ENCODE measurements at regions not wholly inside any gene's neighbourhood (a gene's known extent, or its start where the extent isn't known, plus 50 kb on each side); places are given as distances from the start of the nearest gene placed in this dataset.
"Not testable (repeated sequence)": the region's sequence is repeated elsewhere in the genome, so short reads cannot be mapped to it uniquely, and the experiment has no call there.

DNA sequence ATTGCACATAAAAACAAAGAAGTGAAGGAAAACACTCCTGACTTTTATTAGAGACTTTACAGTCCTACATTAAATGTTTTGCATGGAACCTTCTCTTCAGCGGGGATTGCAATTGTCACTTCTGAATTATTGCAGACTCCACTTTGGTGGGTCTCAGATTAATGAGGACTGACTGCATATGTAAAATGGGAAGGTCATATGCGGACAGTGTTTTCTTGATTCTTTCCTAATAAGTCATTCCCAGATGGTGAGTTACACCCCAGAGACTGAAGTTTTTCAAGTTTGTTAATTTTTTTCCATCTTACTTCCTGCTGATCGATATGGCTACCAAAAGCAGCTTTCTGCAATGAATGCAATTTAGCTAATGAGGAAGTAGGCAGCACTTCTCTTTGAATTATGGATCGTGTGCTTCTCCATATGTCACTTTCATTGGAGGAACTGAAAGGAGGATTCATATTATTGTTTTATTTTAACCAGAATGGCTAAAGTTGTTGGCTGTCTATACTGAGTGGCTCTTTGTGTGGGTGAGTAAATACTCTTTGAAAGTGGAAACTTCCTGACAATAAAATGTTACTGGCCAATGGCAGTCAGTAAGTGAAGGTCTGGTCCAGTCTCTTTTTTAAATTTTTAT is 119.3 kb upstream of the CLNK start:
- no peak for DNase-seq

DNA sequence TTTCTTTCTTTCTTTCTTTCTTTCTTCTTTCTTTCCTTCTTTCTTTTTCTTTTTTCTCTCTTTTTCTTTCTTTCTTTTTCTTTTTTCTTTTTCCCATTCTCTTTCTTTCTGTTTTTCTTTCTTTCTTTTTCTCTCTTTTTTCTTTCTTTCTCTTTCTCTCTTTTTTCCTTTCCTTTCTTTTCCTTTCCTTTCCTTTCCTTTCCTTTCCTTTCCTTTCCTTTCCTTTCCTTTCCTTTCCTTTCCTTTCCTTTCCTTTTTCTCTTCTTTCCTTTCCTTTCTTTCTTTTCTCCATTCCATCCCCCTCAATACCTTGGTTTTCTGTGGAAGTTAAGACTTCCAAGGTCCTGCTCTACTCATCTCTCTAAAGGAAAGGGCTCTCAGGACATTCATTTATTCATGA is 102.8 kb upstream of the CLNK start:
- DNase-seq: no peak

DNA sequence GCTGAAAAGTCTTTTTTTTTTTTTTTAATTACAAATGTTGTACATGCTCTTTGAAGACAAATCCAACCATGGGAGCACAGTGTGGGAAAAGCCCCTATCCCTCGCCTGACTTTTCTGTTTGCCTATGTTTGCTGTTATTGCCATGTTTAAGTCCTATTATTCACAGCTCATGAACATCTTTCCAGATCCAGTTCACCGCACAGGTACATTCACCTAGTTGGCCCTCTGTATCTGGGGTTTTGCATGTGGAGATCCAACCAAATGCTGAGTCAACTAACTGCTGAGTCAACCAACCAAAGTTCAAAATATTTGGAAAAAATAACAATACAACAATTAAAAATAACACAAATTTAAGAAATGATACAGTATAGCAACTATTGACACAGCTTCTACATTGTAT is 100.1 kb upstream of the CLNK start:
- DNase-seq: no peak

DNA sequence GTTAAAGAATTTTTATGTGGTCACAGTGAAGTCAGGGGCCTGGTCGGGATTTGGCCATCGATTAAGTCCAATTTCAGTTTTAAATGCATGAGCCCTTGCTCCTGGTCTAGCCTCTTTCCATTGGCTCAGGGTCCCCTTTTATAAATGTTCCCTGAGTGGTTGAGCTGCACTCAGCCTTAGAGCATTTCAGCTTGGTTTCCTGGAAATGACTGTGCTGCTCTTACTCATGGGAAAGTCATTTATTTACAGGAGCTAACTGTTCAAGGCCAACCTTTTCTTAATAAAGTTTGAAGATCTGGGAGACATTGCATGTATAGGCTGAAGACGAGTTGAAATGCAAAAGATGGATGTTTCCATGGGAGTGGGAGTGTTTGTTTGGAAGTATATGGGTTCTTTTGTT is 98.8 kb upstream of the CLNK start:
- no peak for DNase-seq

DNA sequence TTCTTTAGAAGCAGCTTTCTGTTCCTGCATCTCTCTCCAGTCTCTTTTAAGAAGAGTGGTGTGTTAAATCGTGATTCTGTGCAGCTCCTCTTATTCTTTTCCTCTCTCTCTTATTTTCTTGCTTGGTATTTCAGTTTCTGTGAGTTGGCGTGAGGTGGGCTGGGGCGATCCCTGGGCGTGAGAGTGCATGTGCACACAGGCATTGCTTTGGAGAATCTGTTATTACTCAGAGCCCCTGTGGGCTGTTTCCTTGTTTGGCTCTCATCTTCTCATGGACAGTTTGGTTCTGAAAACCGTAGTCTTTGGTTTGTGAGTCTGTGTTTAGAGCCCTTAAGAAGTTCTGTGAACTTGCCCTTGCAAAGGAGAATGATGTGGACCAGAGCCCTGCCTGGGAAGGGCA is 97.2 kb upstream of the CLNK start:
- DNase-seq: no peak

DNA sequence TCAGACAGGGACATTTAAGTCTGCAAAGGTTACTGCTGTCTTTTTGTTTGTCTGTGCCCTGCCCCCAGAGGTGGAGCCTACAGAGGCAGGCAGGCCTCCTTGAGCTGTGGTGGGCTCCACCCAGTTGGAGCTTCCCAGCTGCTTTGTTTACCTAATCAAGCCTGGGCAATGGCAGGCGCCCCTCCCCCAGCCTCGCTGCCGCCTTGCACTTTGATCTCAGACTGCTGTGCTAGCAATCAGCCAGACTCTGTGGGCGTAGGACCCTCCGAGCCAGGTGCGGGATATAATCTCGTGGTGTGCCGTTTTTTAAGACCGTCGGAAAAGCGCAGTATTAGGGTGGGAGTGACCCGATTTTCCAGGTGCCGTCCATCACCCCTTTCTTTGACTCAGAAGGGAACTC is 96.2 kb upstream of the CLNK start:
- not testable (repeated sequence) for DNase-seq

DNA sequence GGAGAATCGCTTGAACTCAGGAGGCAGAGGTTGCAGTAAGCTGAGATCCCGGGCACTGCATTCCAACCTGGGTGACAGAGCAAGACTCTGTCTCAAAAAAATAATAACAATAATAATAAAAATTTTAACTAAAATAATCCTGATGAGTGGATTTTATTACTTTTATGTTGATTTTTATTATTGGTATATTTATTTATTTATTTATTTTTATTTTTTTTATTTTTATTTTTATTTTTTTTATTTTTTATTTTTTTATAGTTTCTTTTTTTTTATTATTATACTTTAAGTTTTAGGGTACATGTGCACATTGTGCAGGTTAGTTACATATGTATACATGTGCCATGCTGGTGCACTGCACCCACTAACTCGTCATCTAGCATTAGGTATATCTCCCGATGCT is 90.6 kb upstream of the CLNK start:
- not testable (repeated sequence) for DNase-seq

DNA sequence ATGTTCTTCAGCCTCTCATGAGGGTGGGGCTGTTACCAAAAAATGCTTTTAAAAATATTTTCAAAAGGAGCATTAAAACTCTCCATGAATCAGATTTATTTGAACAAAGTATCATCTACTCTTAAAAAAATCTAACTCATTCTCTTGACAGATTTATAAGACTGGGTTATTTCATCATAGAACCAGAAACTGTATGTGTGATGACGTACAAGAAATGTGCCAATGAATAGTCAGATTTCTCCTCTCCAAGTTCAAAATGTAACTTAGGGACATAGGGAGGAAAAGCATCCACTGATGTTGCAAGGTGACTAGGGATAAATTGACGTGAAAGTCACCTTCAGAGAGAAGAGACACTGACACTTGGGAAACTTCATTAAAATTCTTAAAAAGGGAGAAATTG is 89.1 kb upstream of the CLNK start:
- DNase-seq: no peak

DNA sequence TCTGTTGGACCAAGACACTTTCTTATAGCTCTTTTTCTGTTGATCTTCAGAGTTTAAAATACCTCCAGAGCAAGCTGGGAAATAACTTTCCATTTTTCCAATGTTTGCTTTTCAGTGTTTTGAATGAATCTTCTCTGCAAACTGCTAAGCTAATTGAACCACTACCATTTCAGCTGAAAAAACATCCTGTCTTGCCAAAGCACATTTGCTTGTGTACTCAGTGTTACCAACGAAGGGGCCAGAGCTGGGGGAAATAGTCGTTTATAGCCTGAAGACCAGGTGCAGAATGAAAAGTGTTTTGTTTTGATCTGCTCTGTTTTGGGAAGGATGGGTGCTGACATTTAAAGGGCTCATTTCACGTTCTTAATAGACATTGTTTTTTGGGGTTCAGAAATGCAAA is 88.4 kb upstream of the CLNK start:
- DNase-seq: no peak

DNA sequence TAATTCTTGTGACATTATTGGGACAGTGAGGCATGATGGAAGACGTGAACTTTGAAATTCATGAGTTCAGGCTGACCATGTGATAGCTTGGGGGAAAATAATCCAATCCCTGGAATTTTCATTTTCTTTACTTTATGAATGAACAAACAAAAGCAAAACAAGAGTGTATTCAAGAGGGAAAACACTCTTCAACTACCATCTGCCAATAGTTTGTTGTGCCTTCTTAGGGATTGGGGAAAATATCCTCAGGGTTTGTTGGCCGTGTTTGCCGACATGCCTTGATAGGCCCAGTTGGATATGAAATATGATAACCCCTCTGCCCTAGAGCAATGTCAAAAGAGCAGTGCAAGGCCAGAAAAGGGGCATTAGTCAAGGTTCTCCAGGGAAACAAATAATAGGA is 80.8 kb upstream of the CLNK start:
- no peak for DNase-seq

DNA sequence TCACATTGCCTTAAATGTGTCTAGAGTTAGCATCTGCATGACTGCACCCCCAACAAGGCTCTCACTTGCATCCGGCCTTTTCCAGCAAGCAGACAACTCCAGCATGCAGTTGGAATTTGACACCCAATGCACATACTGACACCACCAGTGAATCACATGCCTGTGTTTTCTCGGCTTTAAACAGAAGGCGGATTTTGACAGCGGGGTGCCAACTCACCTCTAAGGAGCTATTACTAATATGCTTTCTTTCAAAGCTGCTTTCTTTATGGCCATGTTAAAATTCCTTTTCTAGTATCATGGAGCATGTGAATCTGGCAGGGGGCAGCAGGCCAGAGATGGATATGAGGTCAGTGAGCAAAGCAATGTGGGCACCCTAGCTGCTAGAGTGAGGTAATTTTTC is 78.0 kb upstream of the CLNK start:
- no peak for DNase-seq

DNA sequence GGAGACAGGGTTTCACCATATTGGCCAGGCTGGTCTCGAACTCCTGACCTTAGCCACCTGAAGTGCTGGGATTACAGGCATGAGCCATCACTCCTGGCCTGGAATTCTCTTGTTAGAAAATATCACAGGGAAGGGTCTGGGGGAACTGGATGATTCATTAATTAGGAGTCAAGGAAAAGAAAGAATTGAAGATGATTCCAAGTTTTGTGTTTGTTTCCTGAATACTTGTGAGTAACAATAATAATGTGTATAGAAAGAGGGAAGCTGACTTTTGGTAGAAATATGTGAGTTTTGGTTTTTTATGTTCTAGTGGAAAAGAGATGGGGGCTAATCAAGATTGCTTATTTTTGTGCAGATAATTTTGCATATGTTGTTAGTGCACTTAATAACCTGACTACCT is 77.3 kb upstream of the CLNK start:
- DNase-seq: no peak

DNA sequence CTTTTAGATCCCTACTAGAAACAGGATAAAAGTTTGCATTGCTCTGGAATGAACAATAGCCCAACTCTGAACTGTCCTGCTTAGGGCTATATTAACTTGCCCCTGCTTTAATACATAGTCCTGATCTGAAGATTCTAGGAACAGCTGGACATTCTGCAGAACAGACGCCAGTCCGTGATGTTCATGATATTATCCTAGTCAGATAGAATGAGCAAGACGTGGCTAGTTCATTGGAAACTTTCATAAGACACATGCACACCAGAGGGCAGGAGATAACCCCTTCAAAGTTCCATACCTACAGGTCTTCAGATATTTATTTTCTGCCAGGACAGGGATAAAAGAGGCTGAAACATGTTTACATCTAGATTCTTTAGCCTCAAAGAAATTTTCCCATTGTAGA is 75.5 kb upstream of the CLNK start:
- no peak for DNase-seq

DNA sequence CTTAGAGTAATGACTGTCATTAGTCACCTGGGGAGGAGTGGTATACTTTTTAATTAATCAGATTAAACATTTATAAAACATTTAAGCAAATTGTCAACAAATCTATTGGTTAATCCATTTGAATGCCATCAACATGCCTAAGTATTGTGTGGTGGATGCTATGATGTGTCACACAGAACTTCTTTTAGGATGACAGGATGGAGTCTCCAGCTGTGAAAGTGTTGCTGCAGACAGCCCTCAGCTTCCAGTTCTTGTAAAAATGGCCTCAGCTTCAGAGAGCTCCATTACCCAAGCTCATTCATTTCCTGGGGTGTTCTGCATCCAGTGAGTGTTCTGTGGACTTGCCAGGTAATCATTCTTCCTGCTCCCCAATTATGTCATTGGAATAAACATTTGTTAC is 74.3 kb upstream of the CLNK start:
- no peak for DNase-seq

DNA sequence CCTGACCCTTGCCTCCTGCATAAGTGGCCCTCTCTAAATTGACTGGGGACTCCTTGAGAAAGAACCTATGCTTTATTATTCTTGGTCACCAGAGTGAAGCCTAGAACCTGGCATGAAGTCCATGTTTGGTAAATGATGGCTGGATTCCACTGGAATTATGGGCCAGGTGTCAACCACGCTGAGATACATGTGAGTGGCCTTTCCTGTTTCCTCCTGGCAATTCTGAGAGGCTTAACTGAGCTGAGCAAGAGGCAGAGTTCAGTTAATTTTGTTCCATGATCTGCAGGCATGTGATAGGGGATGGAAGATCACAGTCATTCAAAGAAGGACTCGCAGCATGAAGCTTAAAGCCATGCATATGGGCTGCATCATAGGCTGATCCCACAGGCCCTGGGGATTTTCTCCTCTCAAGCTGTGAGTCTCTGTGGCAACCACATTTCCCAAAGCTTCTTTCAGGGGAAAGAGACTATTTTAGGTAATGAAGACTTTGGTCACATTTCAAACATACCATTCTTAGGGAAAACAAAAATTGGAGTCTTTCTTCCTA is 69.4 kb upstream of the CLNK start:
- no peak for DNase-seq

DNA sequence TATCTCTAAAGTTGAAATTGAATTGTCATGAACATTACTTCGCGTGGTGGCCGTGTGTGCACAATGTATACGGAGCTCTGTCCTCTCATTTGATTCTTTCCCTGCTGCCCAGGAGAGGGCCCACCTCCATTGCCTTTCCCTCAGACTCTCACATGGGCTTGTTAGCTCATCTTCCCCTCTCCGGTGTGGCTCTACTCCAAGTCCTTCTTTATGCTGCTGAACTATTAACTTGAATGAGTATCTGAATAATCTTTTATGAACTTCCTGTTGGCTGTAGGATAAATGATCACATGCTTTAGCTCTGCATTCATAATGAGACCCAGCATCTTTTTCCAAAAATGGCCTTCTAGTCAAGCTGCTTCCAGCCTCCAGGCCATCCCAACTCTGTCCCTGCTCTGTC is 68.8 kb upstream of the CLNK start:
- no peak for DNase-seq

DNA sequence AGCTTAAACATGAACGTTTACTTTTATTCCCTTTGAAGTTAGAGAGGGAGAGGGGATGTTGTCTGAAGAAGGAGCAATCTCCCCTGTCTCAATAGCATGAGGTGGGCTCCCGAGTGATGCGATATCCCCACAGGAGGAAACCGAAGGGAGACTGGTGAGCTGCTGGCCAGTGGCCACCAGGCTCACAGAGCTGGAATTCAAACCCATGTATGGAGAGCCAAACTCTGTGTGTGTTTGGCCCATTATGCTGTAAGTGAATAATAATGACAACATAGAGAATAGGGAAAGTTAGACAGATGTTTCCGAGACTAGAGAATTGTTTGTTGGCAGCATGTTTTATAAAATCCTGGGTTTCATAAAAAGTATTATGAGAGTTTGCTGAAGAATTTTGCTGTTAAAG is 66.1 kb upstream of the CLNK start:
- DNase-seq: no peak

DNA sequence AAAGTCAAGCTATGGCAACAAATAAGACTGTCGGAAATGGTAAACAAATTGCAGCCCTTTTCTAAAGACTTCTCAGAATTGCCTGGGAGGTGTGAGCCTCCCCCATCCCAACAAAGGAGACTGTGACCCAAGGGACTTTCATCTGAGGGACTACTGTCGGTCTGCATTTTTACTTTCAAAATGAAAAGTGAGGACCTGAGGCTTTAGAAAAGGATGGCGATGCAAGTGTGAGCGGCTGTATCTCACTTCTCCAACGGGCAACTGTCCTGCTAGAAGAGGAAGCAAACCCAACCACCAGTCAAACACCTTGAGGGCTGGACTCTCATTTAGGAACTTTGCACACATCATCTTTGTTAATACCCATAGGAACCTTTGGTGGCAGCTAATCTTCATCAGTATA is 62.6 kb upstream of the CLNK start:
- DNase-seq: no peak

DNA sequence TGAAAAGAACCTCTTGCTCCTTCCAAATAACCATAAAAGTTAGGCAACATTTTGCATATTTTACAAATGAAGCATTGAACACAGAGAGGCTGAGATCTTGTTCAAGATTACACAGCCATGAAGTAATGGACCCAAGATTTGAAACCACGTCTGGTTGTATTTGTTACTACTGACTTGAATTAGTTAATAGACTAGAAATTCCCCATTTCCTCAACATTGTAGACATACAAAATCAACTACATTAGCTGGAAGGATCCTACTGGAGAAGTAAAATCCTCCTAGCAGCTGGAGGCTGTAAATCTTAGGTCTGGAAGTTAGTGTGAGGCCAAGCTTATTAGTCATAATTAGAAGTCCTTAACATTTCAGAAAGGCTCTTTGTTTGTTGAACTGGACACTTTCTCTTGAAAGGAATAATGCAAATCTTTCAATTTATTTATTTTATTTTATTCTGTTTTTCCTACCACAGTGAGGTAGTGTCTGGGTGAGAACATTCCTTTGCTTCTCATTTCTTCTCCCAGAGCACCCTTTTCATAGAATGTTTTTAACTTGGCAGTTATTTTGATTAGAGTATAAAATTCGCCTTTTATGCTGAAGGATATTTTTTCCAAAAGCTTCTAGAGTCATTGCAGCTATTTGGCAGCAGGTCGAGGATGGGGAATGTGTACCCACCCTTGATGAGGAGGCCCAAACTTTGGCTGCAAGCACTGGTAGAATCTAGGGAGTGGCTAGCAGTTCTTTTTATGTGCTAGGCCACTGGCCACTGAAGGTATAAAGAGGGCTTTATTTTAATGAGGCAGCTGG is 62.0 kb upstream of the CLNK start:
- DNase-seq: no peak

DNA sequence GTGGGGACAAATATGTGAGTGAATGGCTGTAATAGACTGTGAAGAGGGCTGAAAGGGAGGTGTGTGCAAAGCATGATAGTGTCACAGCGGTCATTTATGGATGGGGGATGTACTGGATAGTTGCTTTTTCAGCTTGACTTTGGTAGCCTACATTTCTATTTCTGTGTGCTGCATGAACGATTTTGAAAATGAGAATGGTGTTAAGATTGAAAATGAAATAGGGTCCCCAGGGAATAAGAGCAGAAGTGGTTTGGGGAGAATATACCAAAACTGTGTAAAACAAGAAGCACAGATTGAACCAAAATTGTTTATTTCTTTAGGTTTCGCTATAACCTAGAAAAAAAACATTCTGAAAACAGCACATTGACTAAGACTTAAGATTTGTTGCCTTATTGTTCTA is 58.8 kb upstream of the CLNK start:
- DNase-seq: no peak

DNA sequence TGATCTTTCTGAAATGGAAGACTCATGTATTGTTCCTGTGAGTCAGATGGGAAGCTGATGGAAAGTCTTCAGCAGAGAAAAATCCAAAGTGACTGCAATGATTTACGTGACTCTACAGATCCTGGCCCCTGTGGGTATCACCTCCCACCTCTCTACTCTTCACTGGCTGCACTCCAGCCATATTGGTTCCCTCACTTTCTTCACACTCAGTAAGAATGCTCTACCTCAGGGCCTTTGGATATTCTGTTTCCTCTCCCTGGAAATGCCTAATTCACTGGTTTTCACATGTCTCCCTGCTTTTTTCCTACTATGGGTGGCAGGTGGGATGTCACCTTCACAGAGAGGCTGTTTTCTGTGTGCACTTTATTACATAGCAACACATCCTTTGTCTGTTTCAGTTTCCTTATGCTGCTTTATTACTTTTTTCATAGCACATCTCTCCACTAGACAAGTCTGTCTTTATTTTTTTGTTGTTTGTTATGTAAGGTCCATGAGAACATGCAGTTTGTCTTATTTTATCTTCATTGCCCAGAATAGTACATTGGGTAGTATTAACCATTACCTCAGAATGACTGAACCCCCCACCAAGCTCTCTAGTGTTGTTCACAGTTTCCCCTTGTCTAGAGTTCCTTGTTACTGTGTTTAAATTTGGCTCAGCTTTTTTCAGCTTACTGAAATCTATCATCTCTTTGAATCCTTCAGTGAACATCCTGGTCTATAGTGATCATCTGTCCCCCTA is 57.6 kb upstream of the CLNK start:
- no peak for DNase-seq

DNA sequence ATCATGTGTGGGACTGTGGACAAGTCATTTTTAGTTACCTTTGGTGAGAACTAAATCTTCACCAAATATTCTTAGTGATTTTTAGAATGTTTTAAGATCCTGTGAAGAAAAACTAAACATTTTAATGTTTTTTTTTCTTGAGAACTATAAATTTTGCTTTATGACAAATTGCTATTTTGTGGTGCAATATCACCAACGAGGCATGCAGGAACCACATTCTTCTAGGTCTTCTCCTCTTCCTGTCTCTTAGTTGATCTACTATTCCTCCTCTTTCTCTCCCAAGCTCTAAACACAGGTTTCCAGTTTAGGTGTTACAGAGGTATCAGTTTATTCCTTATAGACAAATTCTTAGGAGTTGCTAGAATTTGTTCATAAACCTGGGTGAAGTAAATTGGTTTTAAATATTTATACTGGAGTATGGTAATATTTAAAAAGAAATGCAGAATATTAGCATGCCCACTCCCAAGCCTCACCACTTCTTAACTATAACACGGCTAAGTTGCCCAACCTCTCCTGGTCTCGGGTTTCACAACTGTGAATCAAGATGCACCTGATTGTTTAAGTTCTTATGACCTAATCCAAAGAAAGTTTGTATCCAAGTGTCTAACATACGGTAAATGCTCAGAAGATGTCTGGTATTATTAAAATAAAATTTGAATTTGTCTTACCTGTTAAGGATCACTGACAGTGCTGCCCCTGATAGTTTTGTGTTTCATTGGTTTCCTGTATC is 56.5 kb upstream of the CLNK start:
- DNase-seq: no peak

DNA sequence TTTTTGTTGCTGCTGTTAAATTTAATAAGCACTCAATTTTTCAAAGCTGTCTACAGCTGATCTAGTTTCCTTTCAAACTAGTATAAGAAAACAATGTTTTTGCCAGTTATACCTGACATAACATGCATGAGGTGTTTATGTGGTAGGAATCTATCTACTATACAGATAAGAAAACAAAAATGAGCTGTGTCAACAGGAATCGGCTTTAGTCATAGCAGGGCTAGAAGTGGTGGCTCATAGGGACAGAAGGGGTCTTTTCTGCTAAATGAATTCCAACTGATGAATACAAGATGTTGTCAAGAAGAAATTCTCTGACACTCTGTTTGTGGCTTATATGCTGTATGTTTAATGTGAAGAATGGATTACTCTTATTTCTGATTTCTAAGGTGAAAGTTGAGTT is 55.7 kb upstream of the CLNK start:
- no peak for DNase-seq
